Fibroblast of skin of back (primary cell): ENCODE measurements at regions not wholly inside any gene's neighbourhood (a gene's known extent, or its start where the extent isn't known, plus 50 kb on each side); places are given as distances from the start of the nearest gene placed in this dataset.

Source experiments
- DNase-seq: peaks from one replicate; pipeline ENCODE4 v3.0.0-alpha.2; 2013

DNA sequence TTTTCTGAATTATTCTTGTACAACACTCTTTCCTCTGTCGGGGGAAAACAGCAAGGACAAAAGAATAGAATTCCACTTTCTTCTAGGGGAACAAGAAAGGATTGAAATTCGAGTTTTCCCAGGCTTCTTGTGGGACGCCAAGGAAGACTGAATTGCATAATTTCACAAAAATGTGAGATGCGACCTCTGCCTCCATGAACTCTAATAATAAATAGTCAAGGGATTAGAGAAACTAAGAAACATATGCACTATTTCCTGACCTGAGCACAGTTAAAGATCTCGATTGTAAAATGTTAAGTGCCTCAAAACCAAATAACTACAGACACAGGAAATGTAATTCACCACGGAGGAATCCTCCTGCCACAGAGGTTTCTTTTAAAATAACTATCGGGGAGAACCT is 117.3 kb upstream of the MARK1 start:
- no peak for DNase-seq

DNA sequence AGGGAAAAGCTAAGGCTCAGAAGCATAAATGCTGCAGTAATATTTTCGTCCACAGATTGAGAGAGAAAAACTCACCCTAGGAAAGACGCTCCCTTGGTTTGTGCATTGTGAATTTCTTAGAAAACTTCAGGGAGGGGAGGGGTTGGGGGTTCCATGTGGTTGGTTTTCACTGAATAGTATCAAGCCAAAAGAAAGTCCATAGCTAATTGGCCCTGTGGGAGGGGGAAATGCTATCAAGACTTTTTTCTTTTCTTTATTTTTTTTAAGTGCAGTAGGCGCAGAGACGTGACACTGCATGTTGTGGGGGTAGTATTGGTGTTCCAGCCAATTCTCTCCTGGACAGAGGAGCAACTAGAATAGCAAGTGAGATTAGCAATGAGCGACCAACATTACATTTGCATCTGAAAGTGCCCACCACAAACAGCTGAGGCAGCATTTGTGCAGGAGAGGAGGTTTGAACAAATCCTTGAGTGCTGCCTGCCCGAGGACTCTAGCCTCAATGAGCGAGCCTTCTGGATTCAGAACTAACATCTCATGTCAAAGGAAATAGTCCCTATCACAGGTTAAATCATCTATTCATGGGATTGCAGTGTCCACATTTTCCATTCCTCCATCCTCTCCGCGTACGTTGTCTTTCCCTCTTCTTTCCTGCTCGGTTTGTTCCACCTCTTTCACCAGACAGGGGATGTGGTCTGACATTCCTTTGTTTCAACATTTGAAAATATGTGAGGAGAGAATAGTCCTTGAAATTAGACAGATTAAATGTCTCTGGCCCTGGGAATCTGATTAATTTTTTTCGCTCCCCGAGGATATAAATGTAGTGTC is 118.0 kb upstream of the MARK1 start:
- no peak for DNase-seq

DNA sequence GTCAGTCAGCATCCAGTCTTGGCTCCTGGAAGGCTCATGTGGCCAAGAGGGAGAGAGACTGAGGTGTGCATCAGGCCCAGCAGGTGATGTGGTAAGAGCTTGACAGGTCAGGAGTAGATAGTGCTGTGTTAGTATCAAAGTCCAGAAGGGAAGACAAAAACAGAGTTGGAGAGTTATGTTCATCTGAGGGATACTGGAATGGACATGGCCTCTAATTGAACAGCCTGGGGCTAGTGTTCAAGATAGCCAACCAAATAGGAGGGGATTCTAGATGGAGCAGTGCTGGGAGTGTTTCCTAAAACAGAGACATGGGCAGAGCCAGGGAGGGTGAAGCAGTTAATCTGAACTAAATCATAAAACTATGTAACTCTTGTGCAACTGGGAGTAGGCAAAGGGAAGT is 120.7 kb upstream of the MARK1 start:
- DNase-seq: no peak

DNA sequence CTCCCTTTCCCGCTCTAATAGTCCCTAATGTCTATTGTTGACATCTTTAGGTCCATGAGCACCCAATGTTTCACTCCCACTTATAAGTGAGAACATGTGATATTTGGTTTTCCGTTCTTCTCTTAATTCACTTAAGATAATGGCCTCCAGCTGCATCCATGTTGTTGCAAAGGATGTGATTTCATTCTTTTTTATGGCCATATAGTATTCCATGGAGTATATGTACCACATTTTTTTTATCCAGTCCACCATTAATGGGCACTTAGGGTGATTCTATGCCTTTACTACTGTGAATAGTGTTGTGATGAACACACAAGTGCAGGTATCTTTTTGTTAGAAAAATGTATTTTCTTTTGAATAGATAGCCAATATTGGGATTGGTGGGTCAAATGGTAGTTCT is 126.0 kb upstream of the RAB3GAP2 start:
- DNase-seq: no peak

DNA sequence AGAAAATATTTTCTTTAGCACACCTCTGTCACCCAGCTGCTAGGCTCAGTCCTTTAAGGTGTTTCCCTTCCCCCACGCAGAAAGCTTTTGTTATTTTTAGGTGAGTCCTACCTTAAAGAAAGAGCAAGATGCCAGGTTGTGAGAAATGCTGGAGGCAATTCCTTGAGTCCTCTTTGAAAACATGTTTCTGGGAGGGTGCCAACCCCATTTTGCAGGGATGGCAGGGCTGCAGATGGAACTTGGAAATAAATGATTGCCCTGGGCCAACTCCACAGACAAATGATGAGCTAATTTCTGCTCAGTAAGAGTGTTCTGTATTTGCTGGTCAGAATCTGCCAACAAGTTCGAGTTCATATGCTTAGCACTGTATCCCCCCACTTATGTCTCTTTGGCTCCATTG is 119.2 kb upstream of the RAB3GAP2 start:
- no peak for DNase-seq

DNA sequence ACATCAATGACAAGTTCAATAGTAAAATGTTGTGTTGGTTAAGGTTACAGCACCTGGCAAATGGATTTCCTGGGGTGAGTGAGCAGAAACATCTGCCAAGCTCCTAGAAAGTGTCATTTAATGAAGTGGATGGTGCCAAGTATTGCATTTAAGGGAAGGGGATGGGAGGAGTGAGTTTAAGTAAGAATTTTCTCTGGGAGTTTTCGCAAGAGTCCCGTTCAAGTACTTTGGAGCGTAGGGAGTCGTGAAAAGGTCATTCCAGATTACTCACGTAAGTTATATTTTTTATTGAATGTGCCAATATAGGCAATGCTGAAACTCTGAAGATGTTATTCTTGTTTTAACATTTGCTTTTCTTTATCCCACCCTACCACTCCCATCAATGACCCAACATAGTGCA is 117.4 kb upstream of the RAB3GAP2 start:
- no peak for DNase-seq

DNA sequence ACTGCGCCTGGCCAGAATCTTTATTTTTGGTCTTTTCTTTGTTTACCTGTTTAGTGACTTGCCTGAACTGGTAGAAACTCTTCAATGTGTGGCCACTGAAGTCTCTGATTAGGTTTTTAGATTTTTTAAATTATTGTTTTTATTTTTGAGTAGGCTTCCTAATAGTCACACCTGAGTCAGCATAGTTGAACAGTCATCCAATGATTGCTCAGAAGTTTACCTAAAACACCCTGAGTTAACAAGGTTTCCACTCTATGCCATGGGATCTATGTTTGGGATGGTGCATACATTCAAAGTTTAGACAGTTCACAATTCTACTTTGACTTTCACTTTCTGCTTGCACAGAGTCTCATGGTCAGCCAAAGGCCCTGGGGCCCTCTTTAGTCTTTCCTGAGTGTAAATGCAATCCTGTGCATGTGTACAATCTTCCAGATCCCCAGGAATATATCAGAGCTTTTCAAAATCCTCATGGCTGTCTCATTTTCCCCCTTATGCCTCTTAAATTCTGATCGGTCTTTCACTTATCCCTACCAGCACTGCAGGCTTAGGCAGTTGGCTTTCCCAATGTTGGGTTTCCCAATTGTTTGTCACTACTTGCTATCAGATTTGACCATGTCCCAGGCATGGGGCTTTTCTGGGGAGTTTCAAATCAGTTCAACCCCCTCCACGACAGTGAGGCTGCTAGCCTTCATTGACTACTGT is 114.4 kb upstream of the RAB3GAP2 start:
- DNase-seq: no peak

DNA sequence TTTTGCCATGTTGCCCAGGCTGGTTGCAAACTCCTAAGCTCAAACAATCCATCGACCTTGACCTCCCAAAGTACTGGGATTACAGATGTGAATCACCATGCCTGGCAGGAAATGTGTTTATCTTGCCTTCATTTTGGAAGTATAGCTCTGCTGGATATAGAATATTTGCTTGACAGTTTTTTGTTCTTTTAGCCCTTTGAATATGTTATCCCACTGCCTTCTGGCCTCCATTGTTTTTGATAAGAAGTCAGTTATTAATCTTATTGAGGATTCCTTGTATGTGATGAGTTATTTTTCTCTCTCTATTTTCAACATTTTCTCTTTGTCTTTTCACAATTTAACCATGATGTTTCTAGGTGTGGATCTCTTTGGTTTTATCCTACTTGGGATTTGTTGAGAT is 112.9 kb upstream of the RAB3GAP2 start:
- DNase-seq: no peak

DNA sequence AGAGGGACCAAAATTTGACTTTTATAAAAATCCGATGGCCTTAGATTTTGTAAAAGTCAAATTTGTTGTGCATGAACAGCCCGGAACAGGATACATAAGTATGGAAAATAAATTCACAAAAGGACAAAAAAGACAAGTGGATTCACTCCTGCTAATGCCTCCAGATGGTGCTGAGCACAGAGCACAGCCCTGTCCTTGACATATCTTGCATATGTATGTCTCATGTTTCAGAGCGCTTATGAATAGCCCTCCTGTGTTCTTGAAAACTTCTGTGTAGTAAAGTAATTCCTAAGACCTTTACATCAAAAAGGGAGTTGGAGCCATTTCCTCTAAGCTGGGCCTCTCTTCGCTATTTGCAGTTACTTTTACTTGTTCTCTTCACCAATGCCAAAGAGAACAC is 110.7 kb upstream of the RAB3GAP2 start:
- no peak for DNase-seq

DNA sequence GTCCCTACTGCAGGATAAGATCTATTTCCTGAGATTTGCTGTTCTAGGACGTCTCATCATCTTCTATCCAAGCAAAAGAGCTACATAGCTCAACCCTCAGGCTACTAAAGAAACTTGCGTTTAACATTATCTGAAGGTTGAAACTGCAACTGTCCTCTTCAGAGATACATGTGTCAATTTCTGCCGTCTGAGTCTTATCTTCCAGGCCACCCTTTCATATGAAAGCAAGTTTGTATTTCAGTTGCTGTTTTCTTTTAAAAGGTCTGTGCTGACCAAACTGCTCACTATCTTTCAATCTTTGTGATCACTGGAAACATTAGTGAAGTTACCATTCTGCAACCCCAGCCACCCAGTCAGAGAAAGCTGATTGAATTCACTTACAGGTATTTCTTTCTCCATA is 108.6 kb upstream of the RAB3GAP2 start:
- no peak for DNase-seq

DNA sequence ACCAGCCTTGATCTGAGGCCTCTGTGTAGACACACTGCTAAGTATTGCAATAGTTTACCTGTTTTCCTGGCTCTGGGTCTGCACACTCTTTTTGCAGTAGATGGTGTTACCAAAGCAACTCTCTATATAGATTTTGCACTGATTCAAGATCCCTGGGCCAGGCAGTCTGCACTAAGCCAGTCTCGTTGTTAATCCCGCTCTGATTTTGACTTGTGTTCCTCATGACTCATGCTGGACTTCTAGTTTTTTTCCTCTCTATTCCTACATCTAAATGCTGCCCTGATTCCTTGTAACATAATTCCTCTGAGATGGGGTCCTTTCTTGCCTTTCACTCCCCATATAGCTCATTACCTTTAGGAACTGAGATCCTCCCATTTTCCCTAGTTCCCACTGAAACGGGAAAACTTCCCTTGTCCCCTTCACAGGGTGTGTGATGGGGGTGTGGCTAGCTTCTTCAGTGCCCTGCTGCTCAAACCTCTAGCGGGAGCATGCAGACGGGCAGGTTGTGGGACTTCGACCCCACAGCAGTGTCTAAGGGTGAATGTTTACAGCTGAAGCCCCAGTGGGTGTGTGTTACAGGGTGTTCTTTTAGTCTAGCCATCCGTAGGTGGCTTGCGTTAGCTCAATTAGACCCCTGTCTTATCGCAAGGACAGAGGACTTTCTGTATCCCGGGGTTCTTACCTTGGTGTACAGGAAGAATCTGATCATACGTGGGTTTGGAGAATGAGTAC is 106.5 kb upstream of the RAB3GAP2 start:
- no peak for DNase-seq

DNA sequence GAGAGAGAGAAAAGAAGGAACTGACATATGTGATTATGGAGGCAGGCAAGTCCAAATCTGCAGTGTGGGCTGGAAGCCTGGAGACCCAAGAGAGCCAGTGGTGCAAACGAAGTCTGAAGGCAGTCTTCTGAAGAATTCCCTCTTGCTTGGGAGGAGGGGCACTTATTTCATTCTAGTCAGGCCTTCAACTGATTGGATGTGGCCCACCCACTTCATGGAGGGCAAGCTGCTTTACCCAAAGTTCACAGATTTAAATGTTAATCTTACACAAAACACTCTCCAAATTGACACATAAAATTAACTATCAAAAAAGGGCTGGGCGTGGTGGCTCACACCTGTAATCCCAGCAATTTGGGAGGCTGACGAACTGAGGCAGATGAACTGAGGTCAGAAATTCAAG is 103.5 kb upstream of the RAB3GAP2 start:
- no peak for DNase-seq

DNA sequence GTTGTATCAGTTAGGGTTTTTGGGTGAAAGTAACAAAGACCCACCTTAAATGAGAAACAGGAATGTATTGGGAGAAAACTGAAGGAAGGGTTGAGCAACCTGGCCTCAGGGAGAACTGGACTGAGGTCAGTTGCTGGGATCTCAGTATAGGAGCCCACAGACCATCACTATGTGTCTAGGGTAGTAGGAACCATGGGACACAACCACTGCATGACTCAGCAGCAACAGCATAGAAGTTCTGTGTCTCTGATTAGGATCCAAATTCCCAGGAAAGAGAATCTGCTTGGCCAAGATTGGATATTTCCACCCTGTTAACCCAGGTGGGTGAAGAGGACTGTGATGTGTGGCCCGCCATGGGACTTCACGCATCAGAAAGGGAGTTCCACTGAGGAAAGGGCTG is 102.2 kb upstream of the RAB3GAP2 start:
- no peak for DNase-seq

DNA sequence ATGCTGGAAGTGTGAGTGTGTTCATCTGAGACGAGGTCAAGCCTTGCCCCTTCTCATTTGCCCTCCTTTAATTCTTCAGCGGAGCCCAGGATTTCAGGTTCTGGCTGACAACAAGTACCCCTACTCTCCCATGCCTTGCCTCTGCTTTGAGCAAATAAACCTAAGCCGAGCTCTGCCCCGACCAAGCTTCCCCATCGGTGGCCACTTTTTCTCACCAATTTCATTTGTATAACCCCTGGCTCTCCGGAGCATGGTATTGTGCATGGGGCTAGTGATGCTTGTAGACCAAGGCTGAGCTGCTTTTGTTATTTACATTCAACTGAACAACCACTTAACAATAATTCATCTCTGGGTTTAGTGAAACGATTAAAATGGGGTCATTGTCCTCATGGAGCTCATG is 100.2 kb upstream of the RAB3GAP2 start:
- DNase-seq: no peak

DNA sequence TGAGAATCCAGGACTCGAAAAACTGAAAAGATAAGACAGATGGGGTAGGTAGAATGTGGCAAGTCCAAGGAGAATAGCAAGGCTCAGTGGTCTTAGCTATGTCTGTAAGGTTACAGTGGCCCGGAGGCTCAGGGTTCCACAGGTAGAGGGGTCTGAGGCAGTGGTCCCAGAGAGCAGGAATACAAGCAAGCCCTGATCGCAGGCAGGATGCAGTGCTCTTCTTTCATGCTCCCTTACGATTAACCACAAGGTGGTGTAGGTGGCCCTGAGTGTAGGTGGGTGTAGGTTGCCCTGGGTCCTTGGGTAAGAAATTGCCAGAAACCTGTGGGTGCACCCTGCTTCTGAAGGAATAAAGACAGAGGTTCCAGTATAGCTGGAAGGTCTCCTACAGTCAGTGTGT is 99.1 kb upstream of the RAB3GAP2 start:
- no peak for DNase-seq

DNA sequence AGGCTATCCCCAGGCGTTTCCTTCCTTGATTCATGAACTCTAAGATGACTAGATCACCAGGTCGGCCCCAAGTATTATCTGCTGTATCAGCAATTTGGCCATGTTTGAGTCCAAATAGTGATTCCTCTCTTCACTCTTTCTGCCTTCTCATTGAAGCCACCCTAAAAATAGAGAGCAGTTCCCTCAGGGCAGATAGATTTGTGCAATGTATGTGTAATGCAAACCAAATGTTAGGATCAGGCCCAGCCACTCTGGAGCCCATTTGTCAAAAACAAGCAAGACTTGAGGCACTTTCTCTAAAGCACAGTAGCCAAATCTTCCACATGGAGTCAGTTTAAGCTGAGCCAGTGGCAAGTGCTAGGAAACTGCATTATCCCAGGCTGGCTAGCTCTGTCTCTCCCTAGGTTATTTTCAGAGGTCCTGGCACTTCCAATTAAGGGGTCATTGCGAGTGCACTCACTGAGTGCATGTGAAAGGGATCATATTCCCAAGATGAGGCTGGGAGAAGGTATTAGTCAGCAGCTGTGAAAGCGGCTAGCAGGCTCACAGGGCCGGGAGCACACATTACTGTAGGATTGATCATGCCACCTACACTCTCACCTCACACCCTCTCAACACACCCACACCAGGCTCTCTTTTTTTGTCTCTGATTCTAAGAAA is 97.9 kb upstream of the RAB3GAP2 start:
- peak; percentile 64 for DNase-seq

DNA sequence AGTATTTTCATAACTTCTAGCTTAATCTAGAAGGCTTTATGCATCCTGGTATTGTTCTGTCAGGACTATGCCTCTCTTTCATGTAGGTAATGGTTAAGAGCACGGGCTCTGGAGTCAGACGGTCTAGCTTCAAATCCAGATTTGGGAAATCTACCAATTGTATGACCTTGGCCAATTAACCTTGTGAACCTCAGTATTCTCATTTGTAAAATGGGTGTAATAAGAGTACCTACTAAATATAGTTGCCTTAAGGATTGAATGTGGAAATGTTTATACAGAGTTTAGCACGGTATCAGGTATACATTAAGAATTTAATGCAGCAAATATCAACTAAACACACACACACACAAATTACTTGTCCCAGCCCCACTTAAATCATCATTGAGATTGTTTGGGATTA is 97.3 kb upstream of the RAB3GAP2 start:
- DNase-seq: no peak

DNA sequence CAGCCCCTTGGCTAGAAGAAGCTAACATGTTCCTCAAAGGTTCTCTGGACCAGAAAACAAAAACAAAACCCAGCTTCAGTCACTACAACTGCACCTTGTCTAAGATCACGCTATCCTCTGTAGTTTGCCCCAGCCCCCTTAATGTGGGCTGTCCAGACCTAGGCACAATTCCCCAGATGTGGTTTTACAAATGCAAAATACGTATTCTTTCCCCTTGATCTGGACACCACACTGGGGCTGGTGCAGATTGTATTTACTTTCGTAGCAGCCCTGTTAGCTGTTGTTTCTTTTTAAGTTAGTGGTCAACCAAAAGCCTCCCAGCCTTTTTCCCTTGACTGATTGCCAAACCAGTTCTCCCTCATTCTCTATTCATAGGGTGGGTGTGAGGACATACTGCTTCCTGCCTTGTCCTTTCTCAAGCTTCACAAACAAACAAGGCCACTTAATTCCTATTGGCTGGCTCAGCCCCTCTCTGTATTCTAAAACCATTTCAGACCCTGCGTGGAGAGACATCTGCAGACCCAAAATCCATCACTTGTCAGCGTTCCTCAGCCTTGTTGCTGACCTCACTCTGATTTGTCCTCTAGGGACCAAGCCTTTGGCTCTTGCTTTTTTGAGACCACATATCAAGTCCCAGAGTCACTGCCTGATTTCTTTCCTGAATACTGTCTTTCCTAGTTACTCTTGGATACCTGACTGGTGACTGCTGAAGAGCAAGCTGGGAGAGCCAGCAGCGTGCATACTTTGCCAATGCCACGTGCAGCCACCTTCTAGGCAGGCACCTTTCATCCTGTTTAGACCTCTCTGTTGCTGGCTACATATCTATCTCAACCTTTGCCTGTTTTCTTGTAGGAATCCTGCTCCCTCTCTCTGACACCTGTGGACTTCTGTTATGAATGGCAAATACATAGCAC is 96.4 kb upstream of the RAB3GAP2 start:
- no peak for DNase-seq

DNA sequence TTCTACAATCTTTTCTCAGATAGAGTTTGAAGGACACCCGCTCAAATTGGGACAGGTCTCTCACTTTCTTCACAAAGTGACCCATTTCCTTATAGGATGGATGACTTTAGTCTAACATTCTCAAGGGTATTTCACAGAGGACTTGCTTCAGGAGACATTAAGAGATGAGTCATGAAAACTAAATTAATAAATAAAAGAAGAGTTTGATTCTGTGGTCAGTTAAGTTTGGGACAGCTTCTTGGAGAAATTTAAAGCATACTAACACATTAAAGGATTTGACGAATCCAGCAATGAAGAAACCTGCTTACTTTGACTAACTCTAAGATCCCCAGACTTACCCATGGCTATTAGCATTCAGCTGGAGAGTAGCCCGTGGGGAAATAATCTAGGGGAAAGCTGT is 95.6 kb upstream of the RAB3GAP2 start:
- no peak for DNase-seq

DNA sequence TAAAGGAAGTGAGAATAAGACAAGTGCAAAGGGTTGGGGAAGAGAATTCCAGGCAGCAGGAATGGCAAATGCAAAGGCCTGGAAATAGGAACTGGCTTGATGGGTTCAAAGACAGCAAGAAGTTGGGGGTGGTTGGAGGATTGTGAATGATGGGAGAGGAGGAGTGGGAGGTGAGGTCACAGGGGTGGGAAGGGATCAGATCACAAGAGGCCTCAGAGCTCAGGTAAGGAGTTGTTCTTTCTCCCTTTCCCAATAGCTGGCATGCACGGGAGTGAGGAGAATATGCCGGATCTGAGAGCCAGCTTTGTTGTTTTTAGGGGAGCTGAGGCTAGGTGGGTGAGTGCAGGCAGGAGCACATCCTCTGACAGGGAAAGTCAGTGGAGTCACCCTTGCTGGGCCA is 94.0 kb upstream of the RAB3GAP2 start:
- DNase-seq: no peak

DNA sequence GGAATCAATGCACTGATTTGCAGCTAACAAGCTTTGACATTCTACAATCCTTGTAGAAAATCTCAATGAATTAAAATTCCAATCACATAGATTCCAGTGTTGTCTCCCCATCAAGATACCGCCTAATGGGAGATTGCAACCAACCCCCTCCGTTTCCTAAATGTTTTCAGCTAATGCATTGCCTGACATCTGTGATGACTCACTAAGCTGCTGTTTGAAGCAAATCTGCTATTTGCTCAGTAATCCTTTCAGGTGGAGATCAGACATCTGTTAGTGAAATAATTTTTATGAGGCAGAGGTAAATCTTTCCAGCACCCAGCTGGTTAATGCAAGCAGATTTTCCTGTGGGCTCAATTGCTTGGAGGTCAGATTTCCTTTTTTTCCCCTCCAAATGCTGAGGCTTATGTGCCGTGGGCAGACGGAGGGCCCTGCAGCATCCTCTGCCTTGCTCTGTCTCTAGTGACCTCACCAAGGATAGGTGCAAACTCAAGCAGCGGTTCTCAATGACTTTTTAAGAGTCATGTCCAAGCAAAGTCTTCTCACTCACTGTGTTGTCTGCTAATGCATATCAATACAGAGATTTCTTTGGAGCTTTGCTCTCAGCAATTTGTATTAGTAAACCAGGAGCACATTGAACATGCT is 91.1 kb upstream of the RAB3GAP2 start:
- no peak for DNase-seq
